ENCODE measurements at regions not wholly inside any gene's neighbourhood (a gene's known extent, or its start where the extent isn't known, plus 50 kb on each side); places are given as distances from the start of the nearest gene placed in this dataset.
A peak's percentile ranks its signal among the peaks of the same experiment; 100 is the strongest.

DNA sequence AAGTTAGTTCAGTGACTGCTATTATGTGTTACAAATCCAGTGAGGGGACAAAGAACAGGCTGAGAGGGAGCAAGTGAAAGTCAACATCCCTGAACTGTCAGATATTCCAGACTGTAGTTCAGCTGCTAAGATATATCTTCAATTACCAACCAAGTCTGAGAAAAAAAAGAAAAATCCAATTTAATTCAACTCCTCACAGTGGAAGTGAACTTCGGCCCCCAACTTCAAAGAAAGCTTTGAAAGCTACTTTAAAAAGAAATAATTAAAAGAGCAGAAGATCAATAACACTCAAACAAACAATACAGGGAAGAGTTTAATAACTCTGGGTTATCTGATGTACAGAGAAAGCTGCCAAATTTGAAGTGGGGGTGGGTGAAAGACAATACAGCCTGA lies 174.0 kb downstream of the SERPINI1 start:
- no peak overlapping the region for H3K4me3 Mint-ChIP-seq
- no peak for DNase-seq (ENCODE audit: low spot score in 2 of 2, unreplicated experiment in 2 of 2)
- peaks cover 44% of the 10 kb centered on the region for H3K4me1 Mint-ChIP-seq
- no peaks in the 10 kb centered on the region for H3K9me3 Mint-ChIP-seq
- H3K27ac Mint-ChIP-seq, result peak overlapping the region; percentile 36
- no peaks in the 10 kb centered on the region for H3K27me3 Mint-ChIP-seq (ENCODE audit: low read depth)
- H3K36me3 Mint-ChIP-seq, result no peaks in the 10 kb centered on the region
- TF ChIP-seq, protein P1, sequence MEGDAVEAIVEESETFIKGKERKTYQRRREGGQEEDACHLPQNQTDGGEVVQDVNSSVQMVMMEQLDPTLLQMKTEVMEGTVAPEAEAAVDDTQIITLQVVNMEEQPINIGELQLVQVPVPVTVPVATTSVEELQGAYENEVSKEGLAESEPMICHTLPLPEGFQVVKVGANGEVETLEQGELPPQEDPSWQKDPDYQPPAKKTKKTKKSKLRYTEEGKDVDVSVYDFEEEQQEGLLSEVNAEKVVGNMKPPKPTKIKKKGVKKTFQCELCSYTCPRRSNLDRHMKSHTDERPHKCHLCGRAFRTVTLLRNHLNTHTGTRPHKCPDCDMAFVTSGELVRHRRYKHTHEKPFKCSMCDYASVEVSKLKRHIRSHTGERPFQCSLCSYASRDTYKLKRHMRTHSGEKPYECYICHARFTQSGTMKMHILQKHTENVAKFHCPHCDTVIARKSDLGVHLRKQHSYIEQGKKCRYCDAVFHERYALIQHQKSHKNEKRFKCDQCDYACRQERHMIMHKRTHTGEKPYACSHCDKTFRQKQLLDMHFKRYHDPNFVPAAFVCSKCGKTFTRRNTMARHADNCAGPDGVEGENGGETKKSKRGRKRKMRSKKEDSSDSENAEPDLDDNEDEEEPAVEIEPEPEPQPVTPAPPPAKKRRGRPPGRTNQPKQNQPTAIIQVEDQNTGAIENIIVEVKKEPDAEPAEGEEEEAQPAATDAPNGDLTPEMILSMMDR (IDR thresholded peaks at IDR 0.05; ENCODE audit: unreplicated experiment), result no peak

DNA sequence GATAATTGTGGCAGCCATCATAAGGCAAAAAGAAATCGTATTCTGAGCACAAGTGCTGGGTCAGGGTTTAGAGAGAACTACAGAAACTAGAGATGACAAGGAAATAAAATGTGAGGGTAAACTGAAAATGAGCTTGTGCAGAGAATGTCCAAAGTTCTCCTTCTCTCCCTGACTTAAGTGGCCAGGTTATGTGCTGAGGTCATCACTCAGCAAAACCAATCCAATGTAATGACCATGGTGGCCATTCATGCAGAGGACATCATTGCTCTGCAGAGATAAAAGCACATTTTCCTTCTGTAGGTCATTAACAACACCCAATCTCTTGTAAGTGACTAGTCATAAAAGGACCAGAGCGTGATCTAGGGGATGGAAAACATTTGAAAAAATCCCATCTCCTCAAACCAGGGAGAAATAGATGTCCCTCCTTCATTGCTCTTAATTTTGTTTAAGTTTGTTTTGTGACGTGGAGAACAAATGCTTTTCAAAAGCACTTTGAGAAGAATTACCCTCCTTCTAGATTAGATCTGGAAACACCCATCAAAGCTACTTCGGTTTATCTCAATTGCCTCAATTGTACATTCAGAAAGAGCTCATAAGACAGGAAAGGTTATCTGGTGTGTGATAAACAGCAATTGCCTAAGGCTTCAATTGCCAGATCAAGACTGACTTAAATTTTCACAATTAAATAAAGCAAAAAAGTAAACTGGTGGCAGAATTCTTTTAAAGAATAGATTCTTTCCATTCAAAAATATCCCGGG lies 173.4 kb downstream of the SERPINI1 start:
- no peaks in the 10 kb centered on the region for H3K9me3 Mint-ChIP-seq
- TF ChIP-seq, protein P1 (IDR thresholded peaks at IDR 0.05; ENCODE audit: unreplicated experiment), result no peak
- no peak for DNase-seq (ENCODE audit: low spot score in 2 of 2, unreplicated experiment in 2 of 2)
- H3K27ac Mint-ChIP-seq, result peak overlapping the region; percentile 36
- no peaks in the 10 kb centered on the region for H3K36me3 Mint-ChIP-seq
- H3K4me3 Mint-ChIP-seq, result no peak overlapping the region
- peaks cover 48% of the 10 kb centered on the region for H3K4me1 Mint-ChIP-seq
- H3K27me3 Mint-ChIP-seq (ENCODE audit: low read depth), result no peaks in the 10 kb centered on the region

DNA sequence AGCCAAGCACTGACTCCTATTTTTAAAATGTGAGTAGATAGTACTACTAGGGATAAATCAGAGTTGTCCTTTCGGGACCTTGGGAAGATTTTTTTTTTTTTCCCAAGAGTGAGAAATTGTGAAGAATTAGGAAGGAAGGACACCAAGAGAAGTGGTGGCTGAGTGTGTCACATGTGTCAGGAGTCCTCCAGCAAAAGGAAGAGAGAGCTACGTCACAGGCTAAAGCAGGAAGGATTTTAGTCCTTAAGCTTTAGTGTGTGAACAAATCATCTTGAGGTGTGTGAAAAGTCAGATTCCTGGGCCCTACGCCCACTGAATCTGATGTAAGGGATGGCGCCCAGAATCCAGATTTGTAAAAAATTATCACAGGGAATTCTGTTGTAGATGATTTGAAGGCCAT lies 172.7 kb downstream of the SERPINI1 start:
- Mint-ChIP-seq H3K36me3 (no peaks in the 10 kb centered on the region), H3K4me1 (peaks cover 50% of the 10 kb centered on the region), H3K4me3 (no peak overlapping the region), H3K27ac (peak overlapping the region; percentile 21), H3K27me3 (ENCODE audit: low read depth) (no peaks in the 10 kb centered on the region), H3K9me3 (no peaks in the 10 kb centered on the region)
- DNase-seq (ENCODE audit: low spot score in 2 of 2, unreplicated experiment in 2 of 2), result no peak
- TF ChIP-seq, protein P1 (IDR thresholded peaks at IDR 0.05; ENCODE audit: unreplicated experiment), result no peak

DNA sequence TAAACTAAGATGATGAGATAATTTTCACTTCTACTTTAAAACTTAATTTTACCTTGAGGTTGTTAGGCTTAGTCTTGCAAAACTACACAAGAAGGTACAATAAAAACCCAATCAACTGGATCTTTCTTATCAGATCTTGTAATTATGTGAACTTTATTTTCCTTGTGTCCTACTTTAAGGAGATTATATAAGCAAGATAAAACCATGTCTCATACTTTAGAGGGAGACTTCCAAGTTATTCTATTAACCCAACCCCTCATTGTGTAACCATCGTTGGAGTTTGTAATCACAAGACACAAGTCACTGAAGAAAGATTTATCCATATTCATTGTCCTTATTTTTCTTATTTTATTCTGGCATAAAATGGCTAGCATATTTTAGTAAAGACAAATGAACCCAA lies 165.6 kb downstream of the SERPINI1 start:
- TF ChIP-seq, protein P1 (IDR thresholded peaks at IDR 0.05; ENCODE audit: unreplicated experiment), result no peak
- H3K36me3 Mint-ChIP-seq, result peaks cover 1% of the 10 kb centered on the region
- no peaks in the 10 kb centered on the region for H3K9me3 Mint-ChIP-seq
- H3K4me3 Mint-ChIP-seq, result no peak overlapping the region
- no peak for DNase-seq (ENCODE audit: low spot score in 2 of 2, unreplicated experiment in 2 of 2)
- H3K27me3 Mint-ChIP-seq (ENCODE audit: low read depth), result no peaks in the 10 kb centered on the region
- H3K4me1 Mint-ChIP-seq, result peaks cover 40% of the 10 kb centered on the region
- H3K27ac Mint-ChIP-seq, result no peak overlapping the region

DNA sequence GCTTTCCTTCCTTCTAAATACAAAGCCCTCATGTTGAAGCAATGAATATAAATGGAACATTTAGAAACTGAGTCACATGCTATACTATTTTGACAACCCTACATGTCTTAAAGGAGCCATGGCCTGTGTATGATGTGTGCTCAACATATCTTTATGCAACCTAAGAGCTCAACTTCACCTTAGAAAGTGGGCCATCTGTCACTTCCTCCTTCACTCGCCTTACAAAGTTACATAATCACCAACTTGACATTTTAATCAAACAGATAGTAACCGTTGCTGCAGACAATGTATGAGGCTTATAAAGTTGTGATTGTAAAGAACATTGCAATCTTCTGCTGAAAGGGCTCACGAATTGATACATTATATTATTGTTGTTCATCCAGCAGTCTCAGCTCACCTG lies 163.6 kb downstream of the SERPINI1 start:
- peaks cover 41% of the 10 kb centered on the region for H3K4me1 Mint-ChIP-seq
- DNase-seq (ENCODE audit: low spot score in 2 of 2, unreplicated experiment in 2 of 2), result no peak
- TF ChIP-seq, protein P1 (IDR thresholded peaks at IDR 0.05; ENCODE audit: unreplicated experiment), result no peak
- H3K4me3 Mint-ChIP-seq, result no peak overlapping the region
- H3K27me3 Mint-ChIP-seq (ENCODE audit: low read depth), result no peaks in the 10 kb centered on the region
- H3K9me3 Mint-ChIP-seq, result no peaks in the 10 kb centered on the region
- H3K36me3 Mint-ChIP-seq, result peaks cover 1% of the 10 kb centered on the region
- no peak overlapping the region for H3K27ac Mint-ChIP-seq

Data from mesothelial cell of epicardium (in vitro differentiated cells).